PC-3 (cell line): ENCODE measurements at regions not wholly inside any gene's neighbourhood (a gene's known extent, or its start where the extent isn't known, plus 50 kb on each side); places are given as distances from the start of the nearest gene placed in this dataset.
A peak's percentile ranks its signal among the peaks of the same experiment; 100 is the strongest.

ENCODE experiments used
- ATAC-seq: fragments of 200-7000 bp; cut with Tn5 transposase; 2 replicates; pipeline ENCODE4 v1.9.1; 2020; ENCODE audit warnings: mild to moderate bottlenecking, moderate library complexity
- BruUV-seq: library from RNA; stranded (reverse); fragments of 400-500 nt; replicated peaks from 2 replicates; lab custom pipeline; 2021; lab: Mats Ljungman, UMichigan
- CTCF ChIA-PET: fragments of 300-600 bp; sonication (Branson Sonifier 250); formaldehyde crosslinking; loops from one replicate; lab custom pipeline; 2022; ENCODE audit warnings: antibody characterized with exemption; lab: Charles Lee
- POLR2A ChIA-PET: fragments of 300-600 bp; sonication (Branson Sonifier 250); formaldehyde crosslinking; loops from one replicate; lab custom pipeline; 2022; ENCODE audit warnings: antibody characterized with exemption; ENCODE audit not compliant: unreplicated experiment; lab: Charles Lee
- DNase-seq: peaks from one replicate; pipeline ENCODE4 v3.0.0-alpha.2; 2015
- H2AFZ ChIP-seq: fragments of 300-600 bp; sonication (generic); 2 replicates; pipeline ENCODE4 v1.6.0; 2016; ENCODE audit warnings: antibody characterized with exemption, low read length
- H3F3A ChIP-seq: fragments of 300-600 bp; sonication (generic); one replicate; pipeline ENCODE4 v1.6.0; 2017; ENCODE audit warnings: antibody characterized with exemption, low read length, control low read depth, mild to moderate bottlenecking; ENCODE audit not compliant: unreplicated experiment
- H3K27ac ChIP-seq: fragments of 300-600 bp; sonication (generic); 2 replicates; pipeline ENCODE4 v1.5.1; 2016; ENCODE audit warnings: mild to moderate bottlenecking, low read length
- H3K27me3 ChIP-seq: fragments of 300-600 bp; sonication (generic); 2 replicates; pipeline ENCODE4 v1.6.1; 2016; ENCODE audit warnings: low read length, mixed read lengths
- H3K36me3 ChIP-seq: fragments of 300-600 bp; sonication (generic); 2 replicates; pipeline ENCODE4 v1.6.1; 2016; ENCODE audit warnings: low read depth, mixed run types, low read length, mixed read lengths
- H3K4me1 ChIP-seq: fragments of 300-600 bp; sonication (generic); 2 replicates; pipeline ENCODE4 v1.5.1; 2016; ENCODE audit warnings: low read length; ENCODE audit not compliant: insufficient read depth
- H3K4me2 ChIP-seq: fragments of 300-600 bp; sonication (generic); 2 replicates; pipeline ENCODE4 v1.6.0; 2016; ENCODE audit warnings: low read length
- H3K4me3 ChIP-seq: fragments of 300-600 bp; sonication (generic); 2 replicates; pipeline ENCODE4 v1.5.1; 2016; ENCODE audit warnings: mild to moderate bottlenecking, low read length, mixed read lengths
- H3K79me2 ChIP-seq: fragments of 300-600 bp; sonication (generic); 2 replicates; pipeline ENCODE4 v1.6.1; 2017; ENCODE audit warnings: low read length, mixed read lengths
- H3K9ac ChIP-seq: fragments of 300-600 bp; sonication (generic); 2 replicates; pipeline ENCODE4 v1.6.0; 2016; ENCODE audit warnings: mild to moderate bottlenecking, low read length
- H3K9me2 ChIP-seq: fragments of 300-600 bp; sonication (generic); replicated peaks from 2 replicates; pipeline ENCODE4 v1.6.1; 2016; ENCODE audit warnings: mixed run types, low read length, mixed read lengths
- H3K9me3 ChIP-seq: fragments of 300-600 bp; sonication (generic); 2 replicates; pipeline ENCODE4 v1.6.1; 2016; ENCODE audit warnings: low read length, mixed read lengths
- H4K20me1 ChIP-seq: fragments of 300-600 bp; sonication (generic); 2 replicates; pipeline ENCODE4 v1.6.1; 2016; ENCODE audit warnings: low read length, mixed read lengths
- EZH2 ChIP-seq: fragments of 300-600 bp; sonication (generic); IDR thresholded peaks from one replicate; pipeline ENCODE4 v1.6.1; 2017; ENCODE audit warnings: antibody characterized with exemption, mild to moderate bottlenecking, low read length; ENCODE audit not compliant: unreplicated experiment
- EZH2phosphoT487 ChIP-seq: fragments of 300-600 bp; sonication (generic); IDR thresholded peaks from 2 replicates; pipeline ENCODE4 v1.6.1; 2018; ENCODE audit warnings: mild to moderate bottlenecking, antibody characterized with exemption, low read length, borderline replicate concordance
- intact Hi-C: fragments of 100-400 bp; cut with micrococcal nuclease; formaldehyde crosslinking; loops from 2 replicates; pipeline ENCODE4 v1.9.0; 2023
- TF ChIP-seq, protein P1 (sequence below): fragments of 300-600 bp; sonication (generic); conservative IDR thresholded peaks from 2 replicates; pipeline ENCODE4 v1.5.1; 2017; ENCODE audit warnings: antibody characterized with exemption, low read depth, mild to moderate bottlenecking, low read length

DNA sequence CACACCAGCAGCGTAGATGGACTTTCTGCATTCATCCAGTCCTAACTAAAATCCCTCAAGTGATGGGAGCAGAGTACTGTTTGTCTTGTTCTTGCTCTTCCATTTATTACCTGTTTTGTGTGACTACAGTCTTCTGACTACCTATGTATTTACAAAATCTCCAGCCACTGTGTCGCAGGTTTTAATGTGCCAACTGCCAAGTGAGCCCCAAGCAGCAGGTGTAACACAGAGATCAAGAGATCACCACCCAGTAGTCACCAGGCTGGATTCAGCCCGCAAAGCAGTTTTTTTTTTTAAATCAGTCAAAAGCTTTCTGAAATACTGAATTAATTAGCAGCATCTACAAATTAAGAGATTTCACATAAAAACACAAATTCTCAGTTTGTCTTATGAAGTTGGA lies 724.1 kb upstream of the USP15 start:
- BruUV-seq = no TSS peak
- DNase-seq (no peak), ATAC-seq (no peak)
- Histone ChIP-seq H3K4me2 (no peak overlapping the region), H3K4me1 (no peaks in the 10 kb centered on the region), H4K20me1 (no peaks in the 10 kb centered on the region), H3K9me3 (no peaks in the 10 kb centered on the region), H3K9me2 (no peaks in the 10 kb centered on the region), H3K36me3 (no peaks in the 10 kb centered on the region), H3K4me3 (no peak overlapping the region), H3K27ac (no peak overlapping the region), H3F3A (no peaks in the 10 kb centered on the region), H3K79me2 (no peaks in the 10 kb centered on the region), H3K9ac (no peak overlapping the region), H3K27me3 (no peaks in the 10 kb centered on the region), H2AFZ (no peak overlapping the region)
- POLR2A ChIA-PET = no interaction called here
- CTCF ChIA-PET = no interaction called here
- TF ChIP-seq EZH2phosphoT487 (no peak), EZH2 (no peak)
- TF ChIP-seq, protein P1, sequence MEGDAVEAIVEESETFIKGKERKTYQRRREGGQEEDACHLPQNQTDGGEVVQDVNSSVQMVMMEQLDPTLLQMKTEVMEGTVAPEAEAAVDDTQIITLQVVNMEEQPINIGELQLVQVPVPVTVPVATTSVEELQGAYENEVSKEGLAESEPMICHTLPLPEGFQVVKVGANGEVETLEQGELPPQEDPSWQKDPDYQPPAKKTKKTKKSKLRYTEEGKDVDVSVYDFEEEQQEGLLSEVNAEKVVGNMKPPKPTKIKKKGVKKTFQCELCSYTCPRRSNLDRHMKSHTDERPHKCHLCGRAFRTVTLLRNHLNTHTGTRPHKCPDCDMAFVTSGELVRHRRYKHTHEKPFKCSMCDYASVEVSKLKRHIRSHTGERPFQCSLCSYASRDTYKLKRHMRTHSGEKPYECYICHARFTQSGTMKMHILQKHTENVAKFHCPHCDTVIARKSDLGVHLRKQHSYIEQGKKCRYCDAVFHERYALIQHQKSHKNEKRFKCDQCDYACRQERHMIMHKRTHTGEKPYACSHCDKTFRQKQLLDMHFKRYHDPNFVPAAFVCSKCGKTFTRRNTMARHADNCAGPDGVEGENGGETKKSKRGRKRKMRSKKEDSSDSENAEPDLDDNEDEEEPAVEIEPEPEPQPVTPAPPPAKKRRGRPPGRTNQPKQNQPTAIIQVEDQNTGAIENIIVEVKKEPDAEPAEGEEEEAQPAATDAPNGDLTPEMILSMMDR = no peak
- intact Hi-C loops = loop anchor here (10.0 kb wide), 1 partner anchor 1041 kb away; no protein-coding TSS in a partner anchor

- intact Hi-C loops = loop anchor here (10.0 kb wide), 1 partner anchor 1042 kb away; no protein-coding TSS in a partner anchor
- no peak overlapping the region for H3K4me3 ChIP-seq
- no peak overlapping the region for H3K9ac ChIP-seq
- CTCF ChIA-PET = no interaction called here
- no peaks in the 10 kb centered on the region for H3K27me3 ChIP-seq
- no peaks in the 10 kb centered on the region for H3K4me1 ChIP-seq
- no peaks in the 10 kb centered on the region for H4K20me1 ChIP-seq
- H3F3A ChIP-seq = no peaks in the 10 kb centered on the region
- no peaks in the 10 kb centered on the region for H3K36me3 ChIP-seq
- H3K27ac ChIP-seq = no peak overlapping the region
- H3K9me2 ChIP-seq = no peaks in the 10 kb centered on the region
- no peak overlapping the region for H3K4me2 ChIP-seq
- BruUV-seq = no TSS peak
- no peak for ATAC-seq
- DNase-seq = no peak
- H2AFZ ChIP-seq = no peak overlapping the region
- POLR2A ChIA-PET = no interaction called here
- no peaks in the 10 kb centered on the region for H3K9me3 ChIP-seq
- TF ChIP-seq EZH2 (no peak), EZH2phosphoT487 (no peak)
- TF ChIP-seq, protein P1 = no peak
- no peaks in the 10 kb centered on the region for H3K79me2 ChIP-seq
Measured at GRCh38 chr12:61536525-61536924, 723.7 kb upstream of the USP15 start.

- Histone ChIP-seq H2AFZ (no peak overlapping the region), H4K20me1 (no peaks in the 10 kb centered on the region), H3K27ac (no peak overlapping the region), H3K27me3 (no peaks in the 10 kb centered on the region), H3K4me3 (no peak overlapping the region), H3K36me3 (no peaks in the 10 kb centered on the region), H3K9ac (no peak overlapping the region), H3F3A (no peaks in the 10 kb centered on the region), H3K4me2 (no peak overlapping the region), H3K79me2 (no peaks in the 10 kb centered on the region), H3K4me1 (no peaks in the 10 kb centered on the region), H3K9me2 (no peaks in the 10 kb centered on the region), H3K9me3 (no peaks in the 10 kb centered on the region)
- TF ChIP-seq, protein P1 = peak; percentile 64; the same call in 1 of the 2 replicates
- no peak for TF ChIP-seq EZH2phosphoT487
- ATAC-seq (no peak; the same call in 1 of the 2 replicates), DNase-seq (peak; percentile 60)
- no TSS peak for BruUV-seq
- intact Hi-C loops = loop anchor here (10.0 kb wide), 1 partner anchor 1044 kb away; no protein-coding TSS in a partner anchor
- CTCF ChIA-PET = no interaction called here
- POLR2A ChIA-PET = no interaction called here
Measured at GRCh38 chr12:61538951-61539350, 721.3 kb upstream of the USP15 start.
